ENCODE measurements at regions not wholly inside any gene's neighbourhood (a gene's known extent, or its start where the extent isn't known, plus 50 kb on each side); places are given as distances from the start of the nearest gene placed in this dataset.

DNA sequence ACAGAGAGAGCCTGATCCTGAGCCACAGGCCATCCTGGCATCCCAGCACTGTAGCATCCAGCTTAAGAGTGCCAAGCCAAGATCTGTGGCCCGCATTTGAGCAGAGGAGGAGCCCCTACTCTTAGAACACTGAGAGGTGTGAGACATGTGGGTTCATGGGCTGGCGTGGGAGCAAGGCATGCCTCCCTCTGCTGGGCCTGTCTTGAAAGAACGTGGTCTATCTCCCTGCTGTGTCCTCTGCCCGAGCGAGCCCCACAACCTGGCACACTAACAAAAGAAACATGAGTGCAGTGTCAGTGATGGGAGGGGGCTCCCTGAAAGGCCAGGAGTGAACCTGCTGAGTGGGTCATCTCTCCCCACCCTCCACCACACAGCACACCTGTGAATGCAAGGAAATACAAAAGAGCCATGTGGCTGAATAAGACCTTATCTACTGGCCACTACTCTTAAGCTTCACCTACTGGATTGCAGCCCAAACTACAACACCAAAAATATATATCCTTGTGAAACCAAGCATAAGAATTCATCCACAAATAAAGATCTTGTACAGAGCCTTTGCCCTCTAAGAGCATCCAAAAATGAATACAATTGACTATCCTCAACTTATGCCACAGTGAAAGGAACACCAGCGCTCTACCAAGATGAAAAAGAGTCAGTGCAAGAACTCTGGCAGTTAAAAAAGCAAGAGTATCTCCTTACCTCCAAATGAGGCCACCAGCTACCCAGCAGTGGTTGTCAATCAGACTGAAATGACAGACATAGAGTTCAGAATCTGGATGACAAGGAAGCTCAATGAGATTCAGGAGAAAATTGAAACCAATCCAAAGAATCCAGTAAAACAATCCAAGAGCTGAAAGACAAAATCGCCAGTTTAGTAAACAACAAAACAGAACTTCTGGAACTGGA, 259.4 kb upstream of the DAB1 start:
- no peak for DNase-seq

DNA sequence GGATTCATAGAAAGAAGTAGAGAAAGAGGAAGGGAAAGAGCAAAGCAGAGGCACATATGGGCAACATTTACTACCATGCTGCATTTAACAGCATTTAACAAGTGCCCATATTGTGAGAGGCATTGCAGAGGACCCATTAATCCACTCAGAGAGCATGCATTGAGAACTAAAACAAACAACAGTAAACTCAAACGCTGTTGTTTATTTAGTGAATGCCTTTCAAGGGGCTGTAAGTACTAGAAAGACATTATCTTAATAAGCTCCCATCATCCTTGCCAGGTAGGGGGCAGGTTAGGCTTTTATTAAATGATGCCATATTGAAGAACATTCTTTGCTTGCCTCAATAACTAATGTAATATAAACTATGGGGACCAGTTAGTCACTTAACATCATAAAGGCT, 254.3 kb upstream of the DAB1 start:
- DNase-seq = no peak

DNA sequence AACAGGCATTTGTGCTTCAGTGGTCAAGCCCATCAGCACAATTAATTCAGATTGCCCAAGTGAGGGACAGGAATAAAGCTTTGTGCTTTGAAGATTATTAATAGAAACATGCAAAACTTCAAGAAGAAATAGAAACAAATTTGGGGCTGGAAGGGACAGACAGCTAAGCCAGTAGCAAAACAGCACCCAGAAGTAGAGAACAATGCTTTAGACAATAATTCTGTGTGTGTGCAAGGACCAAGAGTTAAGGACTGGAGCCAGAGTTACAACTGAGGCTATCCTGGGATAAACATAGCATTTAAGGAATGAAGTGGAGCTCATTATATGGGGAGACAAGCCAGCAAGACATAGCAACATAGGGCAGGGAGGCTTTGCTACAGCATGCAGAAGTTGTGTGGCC, 251.9 kb upstream of the DAB1 start:
- DNase-seq = no peak

DNA sequence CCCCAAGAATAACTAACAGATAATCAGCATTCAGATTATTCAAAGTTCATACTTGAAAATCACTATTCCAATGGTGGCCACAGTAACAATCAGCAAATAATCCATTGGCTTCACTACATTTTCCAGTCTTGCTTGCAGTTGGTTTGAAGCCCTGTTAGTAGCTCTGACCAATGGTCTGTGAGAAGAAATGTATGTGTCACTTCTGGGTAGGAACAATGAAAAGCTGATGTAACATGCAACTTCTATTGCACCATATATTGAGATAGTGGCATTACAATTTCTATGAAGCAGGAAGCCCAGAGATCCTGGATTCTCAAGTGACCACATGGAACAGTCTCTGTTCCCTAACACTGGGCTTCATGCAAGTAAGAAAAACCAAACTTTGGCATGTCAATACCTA, 250.9 kb upstream of the DAB1 start:
- DNase-seq = no peak

DNA sequence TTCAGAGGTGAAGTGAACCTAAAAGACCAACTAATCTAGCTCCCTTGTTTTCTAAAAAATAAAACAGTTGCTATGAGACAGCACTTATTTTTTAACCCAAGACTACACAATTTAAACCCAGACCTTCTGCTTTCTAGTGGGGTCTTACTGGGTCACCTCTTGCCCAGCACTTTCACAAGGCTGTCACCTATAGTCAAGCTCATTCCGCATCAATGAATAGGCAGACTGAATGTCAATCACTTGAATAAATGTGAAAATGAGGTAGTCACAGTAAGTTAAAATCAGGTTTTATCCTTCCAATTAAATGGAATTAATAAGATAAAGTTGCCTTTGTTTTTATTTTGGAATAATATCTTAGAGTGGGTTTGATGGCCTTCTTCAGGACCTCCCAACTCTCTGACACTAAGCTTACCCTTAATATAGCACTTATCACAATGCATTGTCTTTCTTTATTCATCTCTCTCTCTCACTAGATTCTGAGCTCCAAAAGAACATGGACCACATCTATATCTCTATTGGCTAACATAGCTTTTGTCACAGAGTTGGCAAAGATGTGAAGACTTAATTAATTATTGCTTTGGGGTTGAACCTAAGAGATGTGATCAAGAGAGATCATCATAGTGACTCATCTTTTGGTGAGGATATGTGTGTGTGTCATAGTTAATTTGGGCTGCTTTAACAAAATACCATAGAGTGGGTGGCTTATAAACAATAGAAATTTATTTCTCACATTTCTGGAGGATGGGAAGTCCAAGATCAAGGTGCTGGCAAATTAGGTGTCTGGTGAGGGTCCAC, 248.7 kb upstream of the DAB1 start:
- no peak for DNase-seq

GRCh38 chr1:57671750-57672149, 247.9 kb upstream of the DAB1 start:
- no peak for DNase-seq

DNA sequence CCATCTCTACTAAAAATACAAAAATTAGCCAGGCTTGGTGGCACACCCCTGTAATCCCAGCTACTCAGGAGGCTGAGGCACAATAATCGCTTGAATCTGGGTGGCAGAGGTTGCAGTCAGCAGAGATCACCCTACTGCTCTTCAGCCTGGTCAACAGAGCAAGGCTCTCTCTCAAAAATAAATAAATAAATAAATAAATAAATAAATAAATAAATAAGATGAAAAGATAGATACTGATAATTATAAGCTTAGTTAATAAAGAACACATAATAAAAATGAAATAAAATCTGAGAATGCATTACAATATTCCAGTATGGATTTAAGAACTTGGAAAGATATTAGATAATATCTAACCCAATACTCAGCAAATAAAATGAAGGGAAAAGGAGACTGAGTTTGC, 235.9 kb upstream of the DAB1 start:
- no peak for DNase-seq

GRCh38 chr1:57655161-57655560, 231.3 kb upstream of the DAB1 start:
- DNase-seq = no peak

GRCh38 chr1:57644667-57645066, 220.8 kb upstream of the DAB1 start:
- DNase-seq = no peak

- DNase-seq = no peak
Observed at GRCh38 chr1:57638239-57638638, 214.4 kb upstream of the DAB1 start.

DNA sequence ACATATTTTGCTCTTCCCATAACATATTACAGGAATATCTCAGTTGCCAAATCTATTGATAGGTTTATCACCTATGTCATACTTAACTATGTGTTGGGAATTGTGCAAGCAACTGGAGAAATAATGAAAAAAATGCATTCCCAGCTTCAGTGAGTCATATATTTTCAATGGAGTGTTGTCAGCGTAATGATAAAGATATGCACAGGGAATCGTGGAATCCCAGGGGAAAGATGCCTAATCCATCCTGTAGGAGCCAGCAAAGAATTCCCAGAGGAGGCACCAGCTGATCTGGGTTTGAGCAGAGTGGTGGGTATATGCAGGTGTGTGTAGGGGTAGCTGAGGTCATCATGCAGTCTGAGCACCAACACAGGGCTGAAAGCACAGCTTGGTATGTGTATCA, 213.3 kb upstream of the DAB1 start:
- no peak for DNase-seq

DNA sequence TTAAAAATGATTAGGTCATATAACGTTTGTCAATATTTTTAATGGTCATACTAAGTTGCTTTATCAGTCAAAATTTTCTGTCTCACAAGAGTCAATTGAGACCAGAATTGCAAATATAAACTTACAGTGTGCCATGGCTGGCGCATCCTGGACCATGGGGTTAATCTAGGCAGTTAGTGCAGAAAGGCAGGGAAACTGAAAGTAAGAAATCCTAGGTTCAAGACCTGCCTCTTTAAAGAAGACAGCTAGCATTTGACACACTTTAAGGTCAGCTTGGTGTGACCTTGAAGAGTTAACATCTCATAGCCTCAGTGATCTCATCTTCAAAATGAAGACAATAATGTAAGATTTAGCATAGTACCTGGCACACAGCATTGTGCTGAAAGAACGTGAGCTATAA, 210.0 kb upstream of the DAB1 start:
- DNase-seq = no peak

DNA sequence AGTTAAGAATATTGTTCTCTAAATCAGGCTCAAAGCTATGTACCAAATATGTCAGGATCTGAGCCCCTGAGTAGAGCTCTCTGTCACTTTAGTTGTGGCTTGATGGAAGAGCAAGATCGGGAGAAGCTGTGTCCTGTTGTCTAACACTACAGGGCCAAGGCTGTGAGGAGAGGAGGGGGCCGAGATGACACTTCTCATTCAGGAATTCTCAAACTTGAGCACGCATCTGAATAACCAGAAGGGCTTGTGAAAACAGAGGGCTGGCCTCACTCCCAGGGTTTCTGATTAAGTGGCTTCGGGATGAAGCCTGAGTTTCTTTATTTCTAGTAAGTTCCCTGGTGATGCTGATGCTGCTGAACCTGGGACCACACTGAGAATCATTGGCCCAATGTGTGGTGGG, 209.2 kb upstream of the DAB1 start:
- no peak for DNase-seq

GRCh38 chr1:57632401-57632800, 208.5 kb upstream of the DAB1 start:
- no peak for DNase-seq

- no peak for DNase-seq
Observed at GRCh38 chr1:57627612-57628011, 203.8 kb upstream of the DAB1 start.

- DNase-seq = no peak
Observed at GRCh38 chr1:57623791-57624538, 200.1 kb upstream of the DAB1 start.

DNA sequence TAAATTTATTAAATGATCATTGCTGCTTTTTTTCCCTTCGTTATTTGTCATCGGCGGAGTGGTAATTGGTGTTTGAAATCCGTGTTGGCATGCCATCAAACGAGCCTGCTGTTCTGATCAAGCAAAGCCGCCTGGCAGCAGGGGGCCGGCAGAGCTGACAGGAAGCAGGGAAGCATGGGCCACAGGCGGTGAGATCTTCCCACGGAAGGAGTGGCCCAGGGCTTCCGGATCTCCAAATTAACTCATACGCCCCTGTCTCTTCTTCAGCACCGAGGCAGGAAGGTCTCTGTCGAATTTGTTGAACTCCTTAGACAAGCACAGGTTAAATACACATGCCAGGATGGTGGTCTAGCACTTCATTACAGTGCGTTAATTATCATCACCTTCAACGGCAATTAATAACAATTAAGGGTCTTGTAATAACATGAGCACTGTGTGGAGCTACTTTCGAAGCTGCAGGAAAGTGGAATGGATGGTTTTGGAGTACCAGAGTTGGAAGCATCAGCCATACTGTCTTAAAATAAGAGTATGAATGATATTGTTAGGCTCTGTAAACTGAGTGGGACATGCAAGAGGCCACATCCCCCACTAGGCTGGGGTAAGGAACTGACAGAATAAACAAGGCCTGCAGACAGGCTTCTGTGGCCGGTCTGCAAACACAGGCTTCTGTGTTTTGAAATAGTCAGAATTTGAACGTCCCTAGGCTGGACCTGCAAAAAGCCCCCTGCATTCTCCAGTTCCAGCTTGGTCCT, 199.4 kb upstream of the DAB1 start:
- no peak for DNase-seq

DNA sequence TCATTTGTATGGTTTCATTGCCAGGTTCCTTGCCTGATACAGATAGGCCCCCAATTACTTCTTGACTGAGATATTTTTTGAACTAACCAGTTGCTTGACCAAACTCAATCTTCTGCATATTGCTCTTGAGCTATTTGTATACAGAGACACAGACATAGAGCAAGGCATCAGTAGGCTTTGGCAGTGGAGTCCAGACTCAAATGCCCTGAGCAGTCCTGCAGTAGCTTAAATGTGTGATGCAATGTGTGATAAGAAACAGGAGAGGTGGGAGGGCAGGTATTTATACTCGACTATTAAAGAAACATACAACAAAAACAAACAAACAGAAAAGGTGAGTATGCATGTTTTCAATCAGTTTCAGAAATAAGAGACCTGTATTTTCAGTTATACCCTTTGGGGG, 197.9 kb upstream of the DAB1 start:
- DNase-seq = no peak

DNA sequence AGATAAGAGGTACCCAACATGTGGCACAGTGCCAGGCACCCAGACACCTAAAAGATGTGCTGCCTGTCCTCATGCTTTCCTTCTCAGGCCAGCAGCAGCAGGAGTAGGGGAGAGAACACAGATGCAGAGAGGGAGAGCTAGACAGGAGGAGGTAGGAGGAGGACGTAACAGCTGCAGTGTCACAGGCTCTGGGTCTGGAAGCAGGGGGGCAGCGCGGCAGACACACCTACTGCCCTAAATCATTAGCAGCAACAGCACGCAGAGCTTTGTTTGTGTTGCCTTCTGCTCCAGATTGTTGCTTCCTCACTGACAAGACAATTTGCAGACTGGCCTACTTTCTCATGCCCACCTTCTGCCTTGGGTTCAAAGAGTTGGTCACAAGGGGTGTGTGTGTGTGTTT, 196.7 kb upstream of the DAB1 start:
- DNase-seq = no peak

DNA sequence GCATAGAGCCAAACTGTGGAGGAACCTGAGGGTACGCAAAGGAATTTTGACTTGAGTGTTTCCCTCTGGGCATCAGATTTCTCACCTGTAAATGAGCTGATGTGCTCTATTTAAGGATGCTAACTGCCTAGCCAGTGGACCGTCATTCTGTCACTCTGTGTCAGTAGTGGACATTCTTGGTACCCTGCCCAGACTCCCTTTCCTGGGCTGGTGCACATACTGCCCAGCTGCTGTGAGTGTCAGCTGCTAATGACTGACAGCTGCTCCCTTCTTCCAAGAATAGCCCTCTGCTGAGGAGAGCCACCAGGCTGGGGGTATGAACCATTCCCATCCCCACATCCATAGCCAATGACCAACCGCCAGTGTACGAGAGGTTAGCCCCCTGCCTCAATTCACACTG, 193.1 kb upstream of the DAB1 start:
- no peak for DNase-seq

DNA sequence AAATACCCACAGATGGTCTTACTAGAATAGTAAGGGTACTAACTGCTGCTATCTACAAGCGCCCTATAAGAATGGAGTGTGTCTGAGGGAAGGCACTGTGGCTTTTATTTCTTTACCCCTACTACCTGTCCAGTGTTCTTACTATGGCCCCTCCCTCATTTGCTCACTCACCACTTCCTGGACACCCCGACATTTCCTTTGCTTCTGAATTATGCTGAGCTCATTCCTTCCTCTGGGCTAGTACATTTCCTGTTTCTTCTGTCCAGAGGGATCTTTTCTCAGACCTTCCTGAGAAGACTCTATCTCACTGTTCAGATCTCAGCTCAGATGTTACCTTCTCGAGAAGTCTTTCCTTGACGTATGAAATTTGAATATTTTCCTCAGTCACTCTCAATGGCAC, 192.1 kb upstream of the DAB1 start:
- no peak for DNase-seq

DNA sequence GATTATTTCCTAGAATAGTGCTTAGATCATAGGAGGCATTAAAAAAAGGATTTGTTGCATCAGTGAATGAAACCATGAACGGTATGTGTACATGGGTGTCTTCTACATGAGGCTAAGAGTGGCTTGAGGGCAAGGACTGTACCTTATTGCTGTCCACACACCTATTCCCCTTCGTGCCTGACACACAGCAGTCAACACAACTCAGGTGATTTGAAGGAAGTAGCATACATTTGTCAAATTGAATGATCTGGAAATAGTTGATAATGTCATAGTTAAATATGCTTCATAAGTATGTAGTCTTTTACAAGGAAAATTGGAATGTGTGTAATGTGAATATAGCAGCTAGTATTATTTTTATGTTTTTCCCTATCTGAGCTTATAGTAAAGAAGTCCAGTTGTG, 189.0 kb upstream of the DAB1 start:
- no peak for DNase-seq

- DNase-seq = no peak
Observed at GRCh38 chr1:57605933-57606332, 182.1 kb upstream of the DAB1 start.

Measured in hematopoietic multipotent progenitor cell treated with erythropoietin and hydrocortisone succinate and interleukin-3 and kit ligand, for 8 days (in vitro differentiated cells).